Esophagus muscularis mucosa (tissue), 3 donors: ENCODE measurements at regions not wholly inside any gene's neighbourhood (a gene's known extent, or its start where the extent isn't known, plus 50 kb on each side); places are given as distances from the start of the nearest gene placed in this dataset.

Source experiments
- EP300 ChIP-seq: sonication (generic); formaldehyde crosslinking; IDR thresholded peaks from one replicate; pipeline ENCODE4 v1.6.1; 2017; ENCODE audit warnings: antibody characterized with exemption
- TF ChIP-seq, protein P1 (sequence below), 3 experiments: fragments of 200-600 bp in 2 of 3; fragments of 450-650 bp in 1 of 3; sonication (generic) in 2 of 3; IDR thresholded peaks; one replicate each; pipeline ENCODE4 v1.5.1; 2017 to 2019; ENCODE audit warnings: antibody characterized with exemption in 3 of 3, mild to moderate bottlenecking in 2 of 3, moderate library complexity in 1 of 3

- TF ChIP-seq, protein P1, sequence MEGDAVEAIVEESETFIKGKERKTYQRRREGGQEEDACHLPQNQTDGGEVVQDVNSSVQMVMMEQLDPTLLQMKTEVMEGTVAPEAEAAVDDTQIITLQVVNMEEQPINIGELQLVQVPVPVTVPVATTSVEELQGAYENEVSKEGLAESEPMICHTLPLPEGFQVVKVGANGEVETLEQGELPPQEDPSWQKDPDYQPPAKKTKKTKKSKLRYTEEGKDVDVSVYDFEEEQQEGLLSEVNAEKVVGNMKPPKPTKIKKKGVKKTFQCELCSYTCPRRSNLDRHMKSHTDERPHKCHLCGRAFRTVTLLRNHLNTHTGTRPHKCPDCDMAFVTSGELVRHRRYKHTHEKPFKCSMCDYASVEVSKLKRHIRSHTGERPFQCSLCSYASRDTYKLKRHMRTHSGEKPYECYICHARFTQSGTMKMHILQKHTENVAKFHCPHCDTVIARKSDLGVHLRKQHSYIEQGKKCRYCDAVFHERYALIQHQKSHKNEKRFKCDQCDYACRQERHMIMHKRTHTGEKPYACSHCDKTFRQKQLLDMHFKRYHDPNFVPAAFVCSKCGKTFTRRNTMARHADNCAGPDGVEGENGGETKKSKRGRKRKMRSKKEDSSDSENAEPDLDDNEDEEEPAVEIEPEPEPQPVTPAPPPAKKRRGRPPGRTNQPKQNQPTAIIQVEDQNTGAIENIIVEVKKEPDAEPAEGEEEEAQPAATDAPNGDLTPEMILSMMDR (IDR thresholded peaks at IDR 0.05), result no peak
- TF ChIP-seq EP300, result no peak
These were observed 272.3 kb upstream of the EPHA4 start for GRCh38 chr2:221844212-221845020.
